ENCODE measurements at regions not wholly inside any gene's neighbourhood (a gene's known extent, or its start where the extent isn't known, plus 50 kb on each side); places are given as distances from the start of the nearest gene placed in this dataset.

DNA sequence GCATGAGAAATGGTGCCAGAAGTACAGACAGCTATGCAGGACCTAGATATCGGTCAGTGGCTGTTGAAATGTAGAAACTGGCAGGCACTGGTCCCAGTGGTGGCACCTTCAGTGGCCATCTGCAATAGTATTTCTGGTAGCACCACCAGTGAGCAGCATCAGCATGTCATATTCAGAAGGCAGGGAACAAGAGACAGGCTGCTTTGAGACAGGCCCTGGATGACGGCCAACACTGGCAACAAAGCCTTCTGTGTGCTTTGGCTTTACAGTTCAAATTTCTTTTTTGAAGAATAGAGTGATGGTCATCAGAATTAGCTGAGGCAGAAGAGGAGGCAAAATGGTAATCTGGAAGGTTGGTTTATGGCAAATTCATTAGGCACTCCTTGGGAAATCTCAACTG lies 273.4 kb upstream of the SLC16A7 start:
- TF ChIP-seq, protein P1, sequence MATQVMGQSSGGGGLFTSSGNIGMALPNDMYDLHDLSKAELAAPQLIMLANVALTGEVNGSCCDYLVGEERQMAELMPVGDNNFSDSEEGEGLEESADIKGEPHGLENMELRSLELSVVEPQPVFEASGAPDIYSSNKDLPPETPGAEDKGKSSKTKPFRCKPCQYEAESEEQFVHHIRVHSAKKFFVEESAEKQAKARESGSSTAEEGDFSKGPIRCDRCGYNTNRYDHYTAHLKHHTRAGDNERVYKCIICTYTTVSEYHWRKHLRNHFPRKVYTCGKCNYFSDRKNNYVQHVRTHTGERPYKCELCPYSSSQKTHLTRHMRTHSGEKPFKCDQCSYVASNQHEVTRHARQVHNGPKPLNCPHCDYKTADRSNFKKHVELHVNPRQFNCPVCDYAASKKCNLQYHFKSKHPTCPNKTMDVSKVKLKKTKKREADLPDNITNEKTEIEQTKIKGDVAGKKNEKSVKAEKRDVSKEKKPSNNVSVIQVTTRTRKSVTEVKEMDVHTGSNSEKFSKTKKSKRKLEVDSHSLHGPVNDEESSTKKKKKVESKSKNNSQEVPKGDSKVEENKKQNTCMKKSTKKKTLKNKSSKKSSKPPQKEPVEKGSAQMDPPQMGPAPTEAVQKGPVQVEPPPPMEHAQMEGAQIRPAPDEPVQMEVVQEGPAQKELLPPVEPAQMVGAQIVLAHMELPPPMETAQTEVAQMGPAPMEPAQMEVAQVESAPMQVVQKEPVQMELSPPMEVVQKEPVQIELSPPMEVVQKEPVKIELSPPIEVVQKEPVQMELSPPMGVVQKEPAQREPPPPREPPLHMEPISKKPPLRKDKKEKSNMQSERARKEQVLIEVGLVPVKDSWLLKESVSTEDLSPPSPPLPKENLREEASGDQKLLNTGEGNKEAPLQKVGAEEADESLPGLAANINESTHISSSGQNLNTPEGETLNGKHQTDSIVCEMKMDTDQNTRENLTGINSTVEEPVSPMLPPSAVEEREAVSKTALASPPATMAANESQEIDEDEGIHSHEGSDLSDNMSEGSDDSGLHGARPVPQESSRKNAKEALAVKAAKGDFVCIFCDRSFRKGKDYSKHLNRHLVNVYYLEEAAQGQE (IDR thresholded peaks at IDR 0.05; ENCODE audit: low read depth), result no peak
- TF ChIP-seq TEAD4 (IDR thresholded peaks at IDR 0.05), result no peak
- TF ChIP-seq FOXM1 (IDR thresholded peaks at IDR 0.05; ENCODE audit: borderline replicate concordance, low read depth), result no peak
- TF ChIP-seq EP300 (IDR thresholded peaks at IDR 0.05; ENCODE audit: borderline replicate concordance), result no peak
- TF ChIP-seq TAF1 (IDR thresholded peaks at IDR 0.05; ENCODE audit: low read depth), result no peak

GRCh38 chr12:59321278-59321677 lies 274.6 kb upstream of the SLC16A7 start:
- TF ChIP-seq, protein P2, sequence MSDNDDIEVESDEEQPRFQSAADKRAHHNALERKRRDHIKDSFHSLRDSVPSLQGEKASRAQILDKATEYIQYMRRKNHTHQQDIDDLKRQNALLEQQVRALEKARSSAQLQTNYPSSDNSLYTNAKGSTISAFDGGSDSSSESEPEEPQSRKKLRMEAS (IDR thresholded peaks at IDR 0.05), result no peak
- TF ChIP-seq CEBPB (IDR thresholded peaks at IDR 0.05) (no peak), TCF12 (IDR thresholded peaks at IDR 0.05; ENCODE audit: low read depth) (no peak), YY1 (IDR thresholded peaks at IDR 0.05; ENCODE audit: low read depth) (no peak), EGR1 (IDR thresholded peaks at IDR 0.05) (no peak), ZBTB7A (IDR thresholded peaks at IDR 0.05; ENCODE audit: low read depth) (no peak), RAD21 (IDR thresholded peaks at IDR 0.05; ENCODE audit: low read depth) (no peak), FOXM1 (IDR thresholded peaks at IDR 0.05; ENCODE audit: borderline replicate concordance, low read depth) (no peak), TEAD4 (IDR thresholded peaks at IDR 0.05) (no peak), CREB1 (IDR thresholded peaks at IDR 0.05; ENCODE audit: low read depth) (no peak), EP300 (IDR thresholded peaks at IDR 0.05; ENCODE audit: borderline replicate concordance) (no peak), NFIC (IDR thresholded peaks at IDR 0.05) (no peak), TAF1 (IDR thresholded peaks at IDR 0.05; ENCODE audit: low read depth) (no peak), USF1 (IDR thresholded peaks at IDR 0.05) (no peak)
- TF ChIP-seq, protein P1 (IDR thresholded peaks at IDR 0.05; ENCODE audit: low read depth), result no peak

DNA sequence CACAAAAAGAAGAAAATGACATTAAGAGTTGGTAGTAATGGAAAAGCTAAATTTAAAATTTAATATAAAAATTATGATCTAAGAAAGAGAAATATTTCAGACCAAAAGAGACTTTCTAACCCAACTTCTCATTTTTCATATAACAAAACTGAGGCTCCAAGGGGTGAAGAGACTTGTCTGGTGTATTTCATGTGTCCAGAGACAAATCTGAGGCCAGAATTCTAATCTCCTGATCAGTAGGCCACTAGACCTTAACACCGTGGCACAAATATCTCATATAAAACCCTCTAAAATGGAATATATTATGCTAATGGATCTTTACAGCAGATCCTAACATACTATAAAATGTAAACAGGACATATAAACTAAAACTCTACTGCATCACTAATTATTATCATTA lies 275.7 kb upstream of the SLC16A7 start:
- TF ChIP-seq EGR1 (IDR thresholded peaks at IDR 0.05) (no peak), NFIC (IDR thresholded peaks at IDR 0.05) (no peak)
- TF ChIP-seq, protein P1 (IDR thresholded peaks at IDR 0.05; ENCODE audit: low read depth), result no peak

- TF ChIP-seq EP300 (IDR thresholded peaks at IDR 0.05; ENCODE audit: borderline replicate concordance) (no peak), EGR1 (IDR thresholded peaks at IDR 0.05) (no peak), CEBPB (IDR thresholded peaks at IDR 0.05) (no peak), TCF12 (IDR thresholded peaks at IDR 0.05; ENCODE audit: low read depth) (no peak), TAF1 (IDR thresholded peaks at IDR 0.05; ENCODE audit: low read depth) (no peak), RAD21 (IDR thresholded peaks at IDR 0.05; ENCODE audit: low read depth) (no peak), TEAD4 (IDR thresholded peaks at IDR 0.05) (no peak), NFIC (IDR thresholded peaks at IDR 0.05) (no peak), USF1 (IDR thresholded peaks at IDR 0.05) (no peak), YY1 (IDR thresholded peaks at IDR 0.05; ENCODE audit: low read depth) (no peak), FOXM1 (IDR thresholded peaks at IDR 0.05; ENCODE audit: borderline replicate concordance, low read depth) (no peak), ZBTB7A (IDR thresholded peaks at IDR 0.05; ENCODE audit: low read depth) (no peak), CREB1 (IDR thresholded peaks at IDR 0.05; ENCODE audit: low read depth) (no peak)
- TF ChIP-seq, protein P1 (IDR thresholded peaks at IDR 0.05; ENCODE audit: low read depth), result no peak
- TF ChIP-seq, protein P2 (IDR thresholded peaks at IDR 0.05), result no peak
Observed at GRCh38 chr12:59318940-59319339, 276.9 kb upstream of the SLC16A7 start.
